ENCODE measurements at regions not wholly inside any gene's neighbourhood (a gene's known extent, or its start where the extent isn't known, plus 50 kb on each side); places are given as distances from the start of the nearest gene placed in this dataset.

- TF ChIP-seq, protein P1, sequence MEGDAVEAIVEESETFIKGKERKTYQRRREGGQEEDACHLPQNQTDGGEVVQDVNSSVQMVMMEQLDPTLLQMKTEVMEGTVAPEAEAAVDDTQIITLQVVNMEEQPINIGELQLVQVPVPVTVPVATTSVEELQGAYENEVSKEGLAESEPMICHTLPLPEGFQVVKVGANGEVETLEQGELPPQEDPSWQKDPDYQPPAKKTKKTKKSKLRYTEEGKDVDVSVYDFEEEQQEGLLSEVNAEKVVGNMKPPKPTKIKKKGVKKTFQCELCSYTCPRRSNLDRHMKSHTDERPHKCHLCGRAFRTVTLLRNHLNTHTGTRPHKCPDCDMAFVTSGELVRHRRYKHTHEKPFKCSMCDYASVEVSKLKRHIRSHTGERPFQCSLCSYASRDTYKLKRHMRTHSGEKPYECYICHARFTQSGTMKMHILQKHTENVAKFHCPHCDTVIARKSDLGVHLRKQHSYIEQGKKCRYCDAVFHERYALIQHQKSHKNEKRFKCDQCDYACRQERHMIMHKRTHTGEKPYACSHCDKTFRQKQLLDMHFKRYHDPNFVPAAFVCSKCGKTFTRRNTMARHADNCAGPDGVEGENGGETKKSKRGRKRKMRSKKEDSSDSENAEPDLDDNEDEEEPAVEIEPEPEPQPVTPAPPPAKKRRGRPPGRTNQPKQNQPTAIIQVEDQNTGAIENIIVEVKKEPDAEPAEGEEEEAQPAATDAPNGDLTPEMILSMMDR (IDR thresholded peaks at IDR 0.05): no peak
- no peak for TF ChIP-seq POLR2A (IDR thresholded peaks at IDR 0.05)
Measured at GRCh38 chr6:27140999-27141528, 106.4 kb upstream of the PRSS16 start.

All from thyroid gland (tissue), 4 donors.